Neutrophil (primary cell): ENCODE measurements at regions not wholly inside any gene's neighbourhood (a gene's known extent, or its start where the extent isn't known, plus 50 kb on each side); places are given as distances from the start of the nearest gene placed in this dataset.

Experiments
- H3K27ac ChIP-seq: fragments of 200-600 bp; sonication (generic); 2 replicates; pipeline ENCODE4 v1.5.1; 2016; ENCODE audit warnings: mild to moderate bottlenecking, moderate library complexity
- H3K27me3 ChIP-seq: fragments of 200-600 bp; sonication (generic); 2 replicates; pipeline ENCODE4 v1.6.0; 2016; ENCODE audit warnings: mild to moderate bottlenecking
- H3K36me3 ChIP-seq: fragments of 200-600 bp; sonication (generic); 2 replicates; pipeline ENCODE4 v1.5.1; 2017
- H3K4me1 ChIP-seq, 2 experiments: fragments of 200-600 bp in 1 of 2; sonication (generic) in 1 of 2; 1 replicate in 1 of 2; 2 replicates in 1 of 2; pipeline versions ENCODE4 v1.5.1 to v1.6.1; 2013 to 2016; ENCODE audit warnings: low read depth in 1 of 2, low read length in 1 of 2, mild to moderate bottlenecking in 1 of 2, moderate library complexity in 1 of 2; ENCODE audit not compliant: control insufficient read depth in 1 of 2, insufficient read depth in 1 of 2
- H3K4me3 ChIP-seq, 2 experiments: fragments of 200-600 bp in 1 of 2; sonication (generic) in 1 of 2; 1 replicate in 1 of 2; 2 replicates in 1 of 2; pipeline ENCODE4 v1.5.1; 2013 to 2016; ENCODE audit warnings: low read depth in 1 of 2, low read length in 1 of 2, mild to moderate bottlenecking in 1 of 2, moderate library complexity in 1 of 2
- H3K9me3 ChIP-seq: fragments of 200-600 bp; sonication (generic); 2 replicates; pipeline ENCODE4 v1.5.1; 2016
- TF ChIP-seq, protein P1 (sequence below): fragments of 200-600 bp; sonication (generic); IDR thresholded peaks from 2 replicates; pipeline ENCODE4 v1.5.1; 2016; ENCODE audit warnings: antibody characterized with exemption

DNA sequence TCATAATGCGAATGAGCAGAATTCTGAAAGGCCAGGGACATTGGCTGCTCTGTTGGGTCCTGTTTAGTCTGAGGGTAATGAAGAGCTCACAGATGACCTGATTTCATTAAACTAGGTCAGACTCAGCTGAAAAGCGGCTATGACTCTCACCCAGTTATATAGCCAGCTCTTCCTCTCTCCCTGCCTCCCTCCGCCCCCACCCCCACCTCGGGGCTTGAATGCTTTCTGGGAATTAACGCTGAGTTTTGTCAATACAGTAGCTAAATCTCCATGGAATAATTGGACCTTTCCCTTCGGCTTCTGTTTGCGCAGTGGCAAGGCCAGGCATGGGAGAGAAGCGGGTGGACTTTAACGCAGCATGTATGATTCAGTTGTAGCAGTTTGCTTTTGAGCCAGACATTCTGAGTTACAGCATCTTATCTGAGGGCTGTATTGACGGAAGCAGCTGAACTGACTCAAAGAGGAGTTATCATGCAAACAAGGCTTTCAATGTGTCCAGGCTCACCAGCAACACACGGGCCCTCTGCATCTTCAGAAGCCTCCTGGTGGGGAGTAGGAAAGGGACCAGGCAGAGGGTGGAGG, 110.6 kb downstream of the MYCN start:
- no peak overlapping the region for H3K4me3 ChIP-seq
- no peaks in the 10 kb centered on the region for H3K9me3 ChIP-seq
- TF ChIP-seq, protein P1, sequence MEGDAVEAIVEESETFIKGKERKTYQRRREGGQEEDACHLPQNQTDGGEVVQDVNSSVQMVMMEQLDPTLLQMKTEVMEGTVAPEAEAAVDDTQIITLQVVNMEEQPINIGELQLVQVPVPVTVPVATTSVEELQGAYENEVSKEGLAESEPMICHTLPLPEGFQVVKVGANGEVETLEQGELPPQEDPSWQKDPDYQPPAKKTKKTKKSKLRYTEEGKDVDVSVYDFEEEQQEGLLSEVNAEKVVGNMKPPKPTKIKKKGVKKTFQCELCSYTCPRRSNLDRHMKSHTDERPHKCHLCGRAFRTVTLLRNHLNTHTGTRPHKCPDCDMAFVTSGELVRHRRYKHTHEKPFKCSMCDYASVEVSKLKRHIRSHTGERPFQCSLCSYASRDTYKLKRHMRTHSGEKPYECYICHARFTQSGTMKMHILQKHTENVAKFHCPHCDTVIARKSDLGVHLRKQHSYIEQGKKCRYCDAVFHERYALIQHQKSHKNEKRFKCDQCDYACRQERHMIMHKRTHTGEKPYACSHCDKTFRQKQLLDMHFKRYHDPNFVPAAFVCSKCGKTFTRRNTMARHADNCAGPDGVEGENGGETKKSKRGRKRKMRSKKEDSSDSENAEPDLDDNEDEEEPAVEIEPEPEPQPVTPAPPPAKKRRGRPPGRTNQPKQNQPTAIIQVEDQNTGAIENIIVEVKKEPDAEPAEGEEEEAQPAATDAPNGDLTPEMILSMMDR = no peak
- no peaks in the 10 kb centered on the region for H3K4me1 ChIP-seq
- H3K27ac ChIP-seq = no peak overlapping the region
- no peaks in the 10 kb centered on the region for H3K36me3 ChIP-seq
- no peaks in the 10 kb centered on the region for H3K27me3 ChIP-seq

- Histone ChIP-seq H3K36me3 (no peaks in the 10 kb centered on the region), H3K4me3 (no peak overlapping the region)
- TF ChIP-seq, protein P1 = no peak
These were observed 110.0 kb downstream of the MYCN start for GRCh38 chr2:16050261-16050907.

GRCh38 chr2:16049406-16049805, 109.1 kb downstream of the MYCN start:
- TF ChIP-seq, protein P1 = no peak
- no peaks in the 10 kb centered on the region for H3K9me3 ChIP-seq

More at GRCh38 chr2:16050261-16050907, 110.0 kb downstream of the MYCN start:
- Histone ChIP-seq H3K4me1 (no peaks in the 10 kb centered on the region), H3K9me3 (no peaks in the 10 kb centered on the region), H3K27me3 (no peaks in the 10 kb centered on the region), H3K27ac (no peak overlapping the region)

DNA sequence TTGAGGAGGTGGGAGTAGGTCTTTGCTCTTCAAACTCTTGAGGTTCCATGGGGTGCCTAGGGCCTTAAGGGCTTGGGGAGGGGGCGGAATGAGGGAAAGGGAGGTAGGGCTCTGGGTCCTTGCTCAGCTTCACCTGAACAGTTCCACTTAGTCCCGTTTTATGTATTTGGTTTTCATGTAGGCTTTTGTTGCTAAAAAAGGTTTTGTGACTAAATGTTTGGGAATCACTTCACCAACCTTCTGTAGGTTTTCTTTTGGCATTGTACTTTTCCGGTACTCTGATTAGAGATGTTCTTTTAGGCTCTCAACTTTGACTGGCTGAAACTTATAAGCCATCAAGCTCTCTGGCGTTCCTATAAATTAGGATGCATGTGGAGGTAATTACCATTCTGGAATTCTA, 108.1 kb downstream of the MYCN start:
- Histone ChIP-seq H3K27ac (no peak overlapping the region), H3K27me3 (no peaks in the 10 kb centered on the region), H3K9me3 (no peaks in the 10 kb centered on the region), H3K4me3 (no peak overlapping the region), H3K36me3 (no peaks in the 10 kb centered on the region), H3K4me1 (no peaks in the 10 kb centered on the region)
- TF ChIP-seq, protein P1 = no peak

More at GRCh38 chr2:16049406-16049805, 109.1 kb downstream of the MYCN start:
- Histone ChIP-seq H3K4me3 (no peak overlapping the region), H3K4me1 (no peaks in the 10 kb centered on the region), H3K27ac (no peak overlapping the region), H3K36me3 (no peaks in the 10 kb centered on the region), H3K27me3 (no peaks in the 10 kb centered on the region)

GRCh38 chr2:16047701-16048100, 107.4 kb downstream of the MYCN start:
- Histone ChIP-seq H3K27ac (no peak overlapping the region), H3K27me3 (no peaks in the 10 kb centered on the region), H3K9me3 (no peaks in the 10 kb centered on the region), H3K4me3 (no peak overlapping the region), H3K4me1 (no peaks in the 10 kb centered on the region), H3K36me3 (no peaks in the 10 kb centered on the region)
- TF ChIP-seq, protein P1 = no peak
